ENCODE measurements at regions not wholly inside any gene's neighbourhood (a gene's known extent, or its start where the extent isn't known, plus 50 kb on each side); places are given as distances from the start of the nearest gene placed in this dataset.

GRCh38 chr12:61525331-61525730, 734.9 kb upstream of the USP15 start:
- Histone ChIP-seq H3K9ac (no peak overlapping the region), H3K27me3 (replicated peaks; ENCODE audit: insufficient read depth) (no peaks in the 10 kb centered on the region)

GRCh38 chr12:61530456-61530855, 729.7 kb upstream of the USP15 start:
- H4K20me1 ChIP-seq (ENCODE audit: insufficient read depth) = no peaks in the 10 kb centered on the region
- no peaks in the 10 kb centered on the region for H3K9me2 ChIP-seq (ENCODE audit: insufficient read depth)
- no peaks in the 10 kb centered on the region for H3K36me3 ChIP-seq (ENCODE audit: low read depth)
- H3K4me3 ChIP-seq = no peak overlapping the region
- in situ Hi-C loops (cut with MboI) = loop anchor here (25.0 kb wide), 1 partner anchor 107 kb away; no protein-coding TSS in a partner anchor
- H3F3A ChIP-seq (ENCODE audit: insufficient read depth) = no peaks in the 10 kb centered on the region
- H3K27me3 ChIP-seq (replicated peaks; ENCODE audit: insufficient read depth) = no peaks in the 10 kb centered on the region
- TF ChIP-seq EZH2 (IDR thresholded peaks at IDR 0.05; ENCODE audit: insufficient read depth, poor library complexity, severe bottlenecking) (no peak), EZH2phosphoT487 (IDR thresholded peaks at IDR 0.05; ENCODE audit: insufficient read depth, low read depth) (no peak)
- no peaks in the 10 kb centered on the region for H3K9me3 ChIP-seq (ENCODE audit: low read depth)
- H3K9ac ChIP-seq = no peak overlapping the region
- H3K27ac ChIP-seq = no peak overlapping the region
- no peak overlapping the region for H3K4me2 ChIP-seq (ENCODE audit: unreplicated experiment)
- H3K4me1 ChIP-seq (ENCODE audit: insufficient read depth) = no peaks in the 10 kb centered on the region
- no peaks in the 10 kb centered on the region for H3K79me2 ChIP-seq (ENCODE audit: insufficient read depth)
- no peak overlapping the region for H2AFZ ChIP-seq
- no peak for DNase-seq

More at GRCh38 chr12:61525331-61525730, 734.9 kb upstream of the USP15 start:
- DNase-seq = no peak
- H3K4me3 ChIP-seq = no peak overlapping the region
- H4K20me1 ChIP-seq (ENCODE audit: insufficient read depth) = no peaks in the 10 kb centered on the region
- no peaks in the 10 kb centered on the region for H3K9me2 ChIP-seq (ENCODE audit: insufficient read depth)
- H3K4me2 ChIP-seq (ENCODE audit: unreplicated experiment) = no peak overlapping the region
- H3K36me3 ChIP-seq (ENCODE audit: low read depth) = no peaks in the 10 kb centered on the region
- no peaks in the 10 kb centered on the region for H3K4me1 ChIP-seq (ENCODE audit: insufficient read depth)
- 58 to 60% methylated on average over 3 of the region's 3 CpGs for WGBS, 2 experiments (ENCODE audit: low coverage in 1 of 2, low lambda C conversion rate in 2 of 2, missing lambda C conversion rate in 2 of 2)
- H3K27ac ChIP-seq = no peak overlapping the region
- H3F3A ChIP-seq (ENCODE audit: insufficient read depth) = no peaks in the 10 kb centered on the region
- TF ChIP-seq EZH2phosphoT487 (IDR thresholded peaks at IDR 0.05; ENCODE audit: insufficient read depth, low read depth) (no peak), EZH2 (IDR thresholded peaks at IDR 0.05; ENCODE audit: insufficient read depth, poor library complexity, severe bottlenecking) (no peak)
- in situ Hi-C loops (cut with MboI) = loop anchor here (25.0 kb wide), 1 partner anchor 112 kb away; no protein-coding TSS in a partner anchor
- no peak overlapping the region for H2AFZ ChIP-seq
- no peaks in the 10 kb centered on the region for H3K9me3 ChIP-seq (ENCODE audit: low read depth)
- H3K79me2 ChIP-seq (ENCODE audit: insufficient read depth) = no peaks in the 10 kb centered on the region

GRCh38 chr12:61531195-61531594, 729.0 kb upstream of the USP15 start:
- H2AFZ ChIP-seq = no peak overlapping the region
- no peak overlapping the region for H3K4me2 ChIP-seq (ENCODE audit: unreplicated experiment)
- H3K27ac ChIP-seq = no peak overlapping the region
- no peak overlapping the region for H3K4me3 ChIP-seq
- no peak overlapping the region for H3K9ac ChIP-seq
- no peaks in the 10 kb centered on the region for H3K79me2 ChIP-seq (ENCODE audit: insufficient read depth)
- WGBS, 2 experiments (ENCODE audit: low coverage in 1 of 2, low lambda C conversion rate in 2 of 2, missing lambda C conversion rate in 2 of 2) = 17 to 32% methylated on average over 4 of the region's 4 CpGs
- H3K36me3 ChIP-seq (ENCODE audit: low read depth) = no peaks in the 10 kb centered on the region
- no peaks in the 10 kb centered on the region for H3K9me2 ChIP-seq (ENCODE audit: insufficient read depth)
- DNase-seq = no peak
- H3F3A ChIP-seq (ENCODE audit: insufficient read depth) = no peaks in the 10 kb centered on the region
- no peaks in the 10 kb centered on the region for H3K27me3 ChIP-seq (replicated peaks; ENCODE audit: insufficient read depth)
- H4K20me1 ChIP-seq (ENCODE audit: insufficient read depth) = no peaks in the 10 kb centered on the region
- H3K9me3 ChIP-seq (ENCODE audit: low read depth) = no peaks in the 10 kb centered on the region
- H3K4me1 ChIP-seq (ENCODE audit: insufficient read depth) = no peaks in the 10 kb centered on the region
- in situ Hi-C loops (cut with MboI) = loop anchor here (25.0 kb wide), 1 partner anchor 106 kb away; no protein-coding TSS in a partner anchor
- TF ChIP-seq EZH2 (IDR thresholded peaks at IDR 0.05; ENCODE audit: insufficient read depth, poor library complexity, severe bottlenecking) = no peak
- no peak for TF ChIP-seq EZH2phosphoT487 (IDR thresholded peaks at IDR 0.05; ENCODE audit: insufficient read depth, low read depth)

- no peaks in the 10 kb centered on the region for H3F3A ChIP-seq (ENCODE audit: insufficient read depth)
- WGBS, 2 experiments (ENCODE audit: low coverage in 1 of 2, low lambda C conversion rate in 2 of 2, missing lambda C conversion rate in 2 of 2) = 27 to 28% methylated on average over 3 of the region's 3 CpGs
- no peaks in the 10 kb centered on the region for H3K9me2 ChIP-seq (ENCODE audit: insufficient read depth)
- H3K9me3 ChIP-seq (ENCODE audit: low read depth) = no peaks in the 10 kb centered on the region
- no peaks in the 10 kb centered on the region for H4K20me1 ChIP-seq (ENCODE audit: insufficient read depth)
- H3K9ac ChIP-seq = no peak overlapping the region
- TF ChIP-seq EZH2 (IDR thresholded peaks at IDR 0.05; ENCODE audit: insufficient read depth, poor library complexity, severe bottlenecking) = no peak
- TF ChIP-seq EZH2phosphoT487 (IDR thresholded peaks at IDR 0.05; ENCODE audit: insufficient read depth, low read depth) = no peak
- in situ Hi-C loops (cut with MboI) = loop anchor here (25.0 kb wide), 1 partner anchor 101 kb away; no protein-coding TSS in a partner anchor
- H3K79me2 ChIP-seq (ENCODE audit: insufficient read depth) = no peaks in the 10 kb centered on the region
- no peaks in the 10 kb centered on the region for H3K4me1 ChIP-seq (ENCODE audit: insufficient read depth)
- no peak overlapping the region for H2AFZ ChIP-seq
- H3K27ac ChIP-seq = no peak overlapping the region
- H3K27me3 ChIP-seq (replicated peaks; ENCODE audit: insufficient read depth) = no peaks in the 10 kb centered on the region
- no peak for DNase-seq
- H3K36me3 ChIP-seq (ENCODE audit: low read depth) = no peaks in the 10 kb centered on the region
- H3K4me3 ChIP-seq = no peak overlapping the region
- no peak overlapping the region for H3K4me2 ChIP-seq (ENCODE audit: unreplicated experiment)
These were observed 724.1 kb upstream of the USP15 start for GRCh38 chr12:61536117-61536516.

GRCh38 chr12:61536525-61536924, 723.7 kb upstream of the USP15 start:
- DNase-seq = peak; percentile 29
- no peaks in the 10 kb centered on the region for H3F3A ChIP-seq (ENCODE audit: insufficient read depth)
- H3K9ac ChIP-seq = no peak overlapping the region
- no peaks in the 10 kb centered on the region for H4K20me1 ChIP-seq (ENCODE audit: insufficient read depth)
- H3K4me3 ChIP-seq = no peak overlapping the region
- no peaks in the 10 kb centered on the region for H3K4me1 ChIP-seq (ENCODE audit: insufficient read depth)
- TF ChIP-seq EZH2 (IDR thresholded peaks at IDR 0.05; ENCODE audit: insufficient read depth, poor library complexity, severe bottlenecking) (no peak), EZH2phosphoT487 (IDR thresholded peaks at IDR 0.05; ENCODE audit: insufficient read depth, low read depth) (no peak)
- no peaks in the 10 kb centered on the region for H3K9me2 ChIP-seq (ENCODE audit: insufficient read depth)
- in situ Hi-C loops (cut with MboI) = loop anchor here (25.0 kb wide), 1 partner anchor 101 kb away; no protein-coding TSS in a partner anchor
- H3K27ac ChIP-seq = no peak overlapping the region
- H3K9me3 ChIP-seq (ENCODE audit: low read depth) = no peaks in the 10 kb centered on the region
- H3K27me3 ChIP-seq (replicated peaks; ENCODE audit: insufficient read depth) = no peaks in the 10 kb centered on the region
- H3K36me3 ChIP-seq (ENCODE audit: low read depth) = no peaks in the 10 kb centered on the region
- H2AFZ ChIP-seq = no peak overlapping the region
- no peaks in the 10 kb centered on the region for H3K79me2 ChIP-seq (ENCODE audit: insufficient read depth)
- WGBS, 2 experiments (ENCODE audit: low coverage in 1 of 2, low lambda C conversion rate in 2 of 2, missing lambda C conversion rate in 2 of 2) = 1 to 5% methylated on average over 3 of the region's 3 CpGs
- H3K4me2 ChIP-seq (ENCODE audit: unreplicated experiment) = no peak overlapping the region
